SJSA1 (cell line): ENCODE measurements at regions not wholly inside any gene's neighbourhood (a gene's known extent, or its start where the extent isn't known, plus 50 kb on each side); places are given as distances from the start of the nearest gene placed in this dataset.
"Not testable (repeated sequence)": the region's sequence is repeated elsewhere in the genome, so short reads cannot be mapped to it uniquely, and the experiment has no call there.

Experiments used
- DNase-seq, 2 experiments: peaks; one replicate each; pipeline ENCODE4 v3.0.0-alpha.2; 2015 to 2020; ENCODE audit warnings: low spot score in 2 of 2, low read depth in 1 of 2
- H3K27ac ChIP-seq: fragments of 250-450 bp; sonication (Bioruptor Pico); 2 replicates; pipeline ENCODE4 v1.5.1; 2020; ENCODE audit warnings: mild to moderate bottlenecking, moderate library complexity
- H3K27me3 ChIP-seq: fragments of 250-450 bp; sonication (Bioruptor Pico); replicated peaks from 2 replicates; pipeline ENCODE4 v1.5.1; 2020; ENCODE audit warnings: mild to moderate bottlenecking, moderate library complexity
- H3K36me3 ChIP-seq: fragments of 250-450 bp; sonication (Bioruptor Pico); 2 replicates; pipeline ENCODE4 v1.5.1; 2020; ENCODE audit warnings: mild to moderate bottlenecking
- H3K4me1 ChIP-seq: fragments of 250-450 bp; sonication (Bioruptor Pico); replicated peaks from 2 replicates; pipeline ENCODE4 v1.6.1; 2021; ENCODE audit warnings: mild to moderate bottlenecking
- H3K4me3 ChIP-seq: fragments of 250-450 bp; sonication (Bioruptor Pico); 2 replicates; pipeline ENCODE4 v1.5.1; 2020; ENCODE audit warnings: mild to moderate bottlenecking
- H3K9me3 ChIP-seq: fragments of 250-450 bp; sonication (Bioruptor Pico); replicated peaks from 2 replicates; pipeline ENCODE4 v1.5.1; 2020; ENCODE audit warnings: mild to moderate bottlenecking

DNA sequence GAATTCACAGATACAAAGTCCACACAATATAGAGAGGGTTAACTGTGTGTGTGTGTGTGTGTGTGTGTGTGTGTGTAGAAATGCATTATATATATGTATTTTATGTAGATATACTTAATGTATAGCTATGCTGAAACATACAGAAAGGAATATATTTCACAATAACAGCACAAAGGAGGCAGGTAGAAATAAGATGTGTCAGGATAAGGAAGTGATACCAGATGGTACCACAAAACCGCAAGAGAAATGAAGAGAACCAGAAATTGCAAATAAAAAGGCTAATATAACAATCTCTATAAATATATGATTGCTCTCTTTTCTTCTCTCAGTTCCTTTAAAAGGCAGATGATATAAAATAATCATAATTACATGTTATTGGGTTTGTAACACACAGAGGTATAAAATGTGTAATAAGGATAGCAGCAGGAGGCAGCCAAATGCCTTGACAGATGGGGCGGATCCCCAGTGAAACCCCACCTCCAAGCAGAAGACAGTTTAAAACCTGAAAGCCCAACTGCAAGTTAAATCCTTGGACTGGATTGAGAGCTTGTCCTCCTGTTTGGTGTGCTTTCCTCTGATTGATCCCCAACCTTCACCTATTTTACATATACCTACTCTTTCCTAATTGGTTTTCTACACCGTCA lies 365.4 kb upstream of the C16orf82 start:
- Histone ChIP-seq H3K27ac (no peak overlapping the region), H3K36me3 (no peaks in the 10 kb centered on the region), H3K9me3 (no peaks in the 10 kb centered on the region), H3K4me1 (no peaks in the 10 kb centered on the region), H3K4me3 (no peak overlapping the region), H3K27me3 (no peaks in the 10 kb centered on the region)
- DNase-seq, result no peak

DNA sequence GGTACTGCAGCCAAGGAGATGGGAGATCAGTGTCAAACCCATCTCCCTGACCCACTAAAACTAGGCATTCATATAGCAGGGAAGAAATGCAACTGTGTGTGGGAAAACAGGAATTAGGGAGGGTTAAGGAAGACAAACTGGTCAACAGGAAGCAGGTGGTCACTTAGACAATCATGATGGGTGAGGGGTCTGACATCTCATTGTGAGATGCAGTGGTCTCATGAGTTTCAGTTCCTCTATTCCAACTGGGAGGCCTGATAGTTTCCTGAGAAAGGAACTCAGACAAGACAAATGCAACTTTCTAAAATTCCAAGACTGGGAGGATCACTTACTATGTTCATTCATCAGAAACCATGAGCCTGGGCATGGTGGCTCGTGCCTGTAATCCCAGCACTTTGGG lies 361.4 kb upstream of the C16orf82 start:
- Histone ChIP-seq H3K36me3 (no peaks in the 10 kb centered on the region), H3K9me3 (no peaks in the 10 kb centered on the region), H3K27ac (no peak overlapping the region), H3K27me3 (no peaks in the 10 kb centered on the region), H3K4me3 (no peak overlapping the region), H3K4me1 (no peaks in the 10 kb centered on the region)
- no peak for DNase-seq

DNA sequence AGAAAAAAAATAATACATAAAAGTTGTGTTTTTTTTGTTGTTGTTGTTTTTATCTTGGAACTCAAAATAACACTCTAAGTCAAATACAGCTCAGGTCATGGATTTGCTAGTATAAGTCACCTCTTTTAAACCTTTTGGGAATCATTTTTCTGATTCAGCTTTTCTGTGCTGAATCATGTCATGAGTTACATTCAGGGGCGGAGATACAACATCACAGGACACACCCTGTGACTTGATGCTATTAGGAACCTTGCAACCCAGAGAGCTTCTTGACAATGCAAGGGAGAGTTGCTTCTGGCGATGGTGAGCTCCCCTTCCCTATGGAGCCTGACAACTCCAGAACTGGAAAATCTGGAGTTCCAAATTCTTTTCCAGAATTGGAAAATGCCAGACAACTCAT lies 358.3 kb upstream of the C16orf82 start:
- no peak overlapping the region for H3K4me3 ChIP-seq
- no peaks in the 10 kb centered on the region for H3K4me1 ChIP-seq
- H3K9me3 ChIP-seq, result no peaks in the 10 kb centered on the region
- H3K27me3 ChIP-seq, result peaks cover 3% of the 10 kb centered on the region; the same call in 1 of the 2 replicates
- no peak overlapping the region for H3K27ac ChIP-seq
- no peak for DNase-seq
- no peaks in the 10 kb centered on the region for H3K36me3 ChIP-seq

DNA sequence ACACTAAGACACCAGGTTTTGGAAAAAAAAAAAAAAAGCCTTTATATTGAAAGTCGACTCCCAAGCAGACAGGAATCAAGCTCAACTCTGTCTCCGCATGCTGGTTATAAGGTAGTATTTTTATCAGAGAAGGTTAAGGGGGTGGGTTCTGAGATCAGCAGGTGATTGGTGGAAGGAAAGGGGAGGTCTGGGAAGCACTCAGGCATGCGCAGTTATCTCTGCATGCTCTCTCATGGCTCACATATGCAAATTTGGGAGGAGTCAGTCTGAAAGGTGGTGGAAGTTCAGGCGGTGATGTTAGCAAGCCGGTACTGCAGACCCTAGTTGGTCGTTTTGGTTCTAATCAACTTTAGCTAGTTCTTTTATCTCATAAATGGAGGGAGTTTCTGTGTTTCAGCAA lies 357.6 kb upstream of the C16orf82 start:
- H3K4me3 ChIP-seq, result no peak overlapping the region
- H3K36me3 ChIP-seq, result no peaks in the 10 kb centered on the region
- no peak for DNase-seq
- H3K27ac ChIP-seq, result no peak overlapping the region
- no peaks in the 10 kb centered on the region for H3K9me3 ChIP-seq
- H3K4me1 ChIP-seq, result no peaks in the 10 kb centered on the region
- H3K27me3 ChIP-seq, result peaks cover 4% of the 10 kb centered on the region; the same call in 1 of the 2 replicates

DNA sequence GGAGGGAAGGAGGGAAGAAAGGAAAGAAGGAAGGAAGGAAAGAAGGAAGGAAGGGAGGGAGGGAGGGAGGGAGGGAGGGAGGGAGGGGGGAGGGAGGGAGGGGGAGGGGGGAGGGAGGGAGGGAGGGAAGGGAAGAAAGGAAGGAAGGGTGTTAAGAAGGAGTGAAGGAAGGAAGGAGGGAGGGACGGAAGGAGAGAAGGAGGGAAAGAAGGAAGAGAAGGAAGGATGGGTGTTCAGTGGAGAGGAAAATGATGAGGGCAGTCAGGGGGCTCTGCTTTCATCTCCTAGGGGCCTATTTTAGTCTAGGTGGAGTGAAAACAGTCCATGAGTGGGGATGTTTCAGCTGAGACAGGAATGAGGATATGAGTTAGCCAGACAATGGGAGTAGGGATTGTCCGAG lies 357.0 kb upstream of the C16orf82 start:
- DNase-seq, result no peak
- Histone ChIP-seq H3K9me3 (no peaks in the 10 kb centered on the region), H3K27ac (no peak overlapping the region), H3K27me3 (peaks cover 4% of the 10 kb centered on the region; the same call in 1 of the 2 replicates), H3K36me3 (no peaks in the 10 kb centered on the region), H3K4me3 (no peak overlapping the region), H3K4me1 (no peaks in the 10 kb centered on the region)

DNA sequence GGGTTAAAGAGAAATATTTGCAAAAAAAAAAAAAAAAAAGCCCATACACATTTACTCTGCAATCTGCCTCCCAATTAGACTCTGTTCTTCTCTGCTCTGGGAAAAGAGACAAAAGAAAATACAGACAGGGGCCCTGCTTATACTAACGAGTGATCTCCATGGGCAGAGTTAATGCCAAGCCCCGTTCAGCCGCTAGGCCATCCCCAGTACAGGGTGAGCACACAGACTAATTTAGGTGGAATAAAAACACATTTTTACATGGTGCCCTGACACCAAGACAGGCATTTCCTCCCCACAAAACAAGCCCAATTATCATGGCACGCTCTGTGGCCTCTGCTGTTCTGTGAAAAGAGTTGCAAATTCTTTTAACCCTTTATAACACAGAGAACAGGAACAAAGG lies 356.3 kb upstream of the C16orf82 start:
- Histone ChIP-seq H3K9me3 (no peaks in the 10 kb centered on the region), H3K4me3 (no peak overlapping the region), H3K36me3 (no peaks in the 10 kb centered on the region), H3K27me3 (peaks cover 4% of the 10 kb centered on the region; the same call in 1 of the 2 replicates), H3K27ac (no peak overlapping the region), H3K4me1 (no peaks in the 10 kb centered on the region)
- no peak for DNase-seq

DNA sequence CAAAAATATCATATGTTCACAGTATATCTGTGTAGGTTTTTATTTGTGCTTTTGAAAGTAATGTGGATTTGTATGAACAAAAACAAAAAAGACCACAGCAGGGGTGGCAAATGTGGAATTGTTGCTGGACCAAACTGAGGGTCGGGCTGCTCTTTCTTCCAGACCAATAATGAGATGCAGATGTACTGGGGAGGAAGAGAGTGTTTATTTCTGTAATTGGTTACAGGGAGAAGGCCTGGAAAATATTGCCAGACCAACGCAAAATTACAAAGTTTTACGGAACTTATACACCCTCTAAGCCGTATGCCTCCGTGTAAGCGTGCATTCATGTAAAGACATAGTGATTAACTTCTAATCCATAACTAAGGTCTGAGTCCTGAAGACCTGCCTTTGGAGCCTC lies 353.9 kb upstream of the C16orf82 start:
- H3K27me3 ChIP-seq, result peaks cover 4% of the 10 kb centered on the region; the same call in 1 of the 2 replicates
- no peaks in the 10 kb centered on the region for H3K36me3 ChIP-seq
- H3K9me3 ChIP-seq, result no peaks in the 10 kb centered on the region
- no peak overlapping the region for H3K4me3 ChIP-seq
- no peak for DNase-seq
- no peak overlapping the region for H3K27ac ChIP-seq
- H3K4me1 ChIP-seq, result no peaks in the 10 kb centered on the region

DNA sequence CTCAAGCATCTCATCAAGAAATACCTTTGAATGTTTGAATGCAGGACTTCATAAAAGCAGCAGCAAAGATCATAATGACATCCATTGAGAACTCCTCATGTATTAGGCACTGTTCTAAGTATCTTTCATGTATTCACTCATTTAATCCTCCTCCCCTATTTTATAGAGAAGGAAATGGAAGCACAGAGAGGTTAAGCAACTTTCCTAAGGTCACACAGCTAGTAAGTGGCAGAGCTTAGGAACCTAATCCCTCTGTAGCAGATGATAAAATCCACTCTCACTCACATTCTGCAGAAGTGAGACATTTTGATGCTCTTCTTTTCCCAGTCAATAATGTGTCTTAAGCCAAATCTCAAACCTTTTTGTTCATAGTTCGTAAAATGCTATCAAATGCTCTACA lies 350.8 kb upstream of the C16orf82 start:
- H3K27me3 ChIP-seq, result peaks cover 4% of the 10 kb centered on the region; the same call in 1 of the 2 replicates

DNA sequence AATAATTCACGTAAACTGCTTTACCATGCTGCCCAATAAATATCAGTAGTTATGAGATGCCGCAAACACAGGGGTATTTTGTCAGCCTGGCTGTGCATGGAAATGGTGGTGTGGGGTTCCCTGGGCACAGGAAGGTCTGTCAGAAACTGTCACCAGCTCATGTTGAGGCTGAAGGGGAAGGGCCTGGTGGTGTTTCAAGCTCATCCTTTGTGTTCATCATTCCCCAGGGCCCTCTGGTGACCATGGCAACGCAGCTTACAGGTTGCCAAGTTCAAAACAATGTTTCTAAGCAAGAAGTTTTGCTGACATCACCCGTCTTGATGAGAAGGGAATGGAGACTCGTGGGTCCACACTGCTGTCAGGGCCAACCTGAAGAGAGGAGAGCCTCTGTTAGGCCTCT lies 348.9 kb upstream of the C16orf82 start:
- Histone ChIP-seq H3K4me1 (no peaks in the 10 kb centered on the region), H3K27me3 (0 out of 2 replicates have a peak, but pooled peaks cover 4% of the 10 kb centered on the region), H3K27ac (no peak overlapping the region), H3K36me3 (no peaks in the 10 kb centered on the region), H3K4me3 (no peak overlapping the region), H3K9me3 (no peaks in the 10 kb centered on the region)
- no peak for DNase-seq

More for the DNA sequence above, 350.8 kb upstream of the C16orf82 start:
- H3K4me1 ChIP-seq, result no peaks in the 10 kb centered on the region
- no peaks in the 10 kb centered on the region for H3K36me3 ChIP-seq
- no peaks in the 10 kb centered on the region for H3K9me3 ChIP-seq
- no peak for DNase-seq
- no peak overlapping the region for H3K4me3 ChIP-seq
- no peak overlapping the region for H3K27ac ChIP-seq

DNA sequence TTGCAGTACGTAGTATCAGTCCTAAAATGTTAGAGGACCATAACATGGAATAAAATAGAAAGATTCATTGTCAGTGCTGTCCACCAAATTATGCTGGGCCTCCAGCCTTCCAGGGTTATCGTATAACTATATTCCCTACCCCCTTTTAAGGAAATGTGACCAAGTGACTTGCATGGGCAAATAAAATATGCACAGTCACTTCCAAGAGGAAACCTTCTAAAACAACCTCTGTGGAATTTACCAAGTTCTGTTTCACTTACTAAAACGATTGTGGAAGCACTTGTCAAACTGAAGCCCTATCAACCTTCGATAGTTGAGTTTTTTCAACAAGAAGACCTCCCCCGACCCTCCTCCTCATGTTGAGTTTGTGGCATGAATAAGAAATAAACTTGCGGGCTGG lies 345.4 kb upstream of the C16orf82 start:
- Histone ChIP-seq H3K36me3 (no peaks in the 10 kb centered on the region), H3K9me3 (no peaks in the 10 kb centered on the region), H3K4me3 (no peak overlapping the region), H3K27ac (no peak overlapping the region), H3K27me3 (no peaks in the 10 kb centered on the region), H3K4me1 (no peaks in the 10 kb centered on the region)
- DNase-seq, result no peak

DNA sequence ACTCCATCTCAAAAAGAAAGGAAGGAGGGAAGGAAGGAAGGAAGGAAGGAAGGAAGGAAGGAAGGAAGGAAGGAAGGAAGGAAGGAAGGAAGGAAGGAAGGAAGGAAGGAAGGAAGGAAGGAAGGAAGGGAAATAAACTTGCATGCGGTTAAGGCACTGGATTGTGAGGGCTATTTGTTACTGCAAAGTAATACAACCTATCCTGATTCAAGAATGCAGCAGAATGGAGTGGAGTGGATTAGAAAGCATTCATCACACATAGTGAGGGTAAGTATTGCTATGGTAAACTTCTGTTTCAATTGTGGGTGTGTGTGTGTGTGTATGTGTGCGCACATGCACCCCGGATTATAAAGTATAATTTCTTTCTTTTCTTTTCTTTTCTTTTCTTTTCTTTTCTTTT lies 344.8 kb upstream of the C16orf82 start:
- H3K9me3 ChIP-seq, H3K27me3 ChIP-seq, DNase-seq, H3K4me1 ChIP-seq, H3K36me3 ChIP-seq, H3K4me3 ChIP-seq, H3K27ac ChIP-seq: not testable (repeated sequence)

DNA sequence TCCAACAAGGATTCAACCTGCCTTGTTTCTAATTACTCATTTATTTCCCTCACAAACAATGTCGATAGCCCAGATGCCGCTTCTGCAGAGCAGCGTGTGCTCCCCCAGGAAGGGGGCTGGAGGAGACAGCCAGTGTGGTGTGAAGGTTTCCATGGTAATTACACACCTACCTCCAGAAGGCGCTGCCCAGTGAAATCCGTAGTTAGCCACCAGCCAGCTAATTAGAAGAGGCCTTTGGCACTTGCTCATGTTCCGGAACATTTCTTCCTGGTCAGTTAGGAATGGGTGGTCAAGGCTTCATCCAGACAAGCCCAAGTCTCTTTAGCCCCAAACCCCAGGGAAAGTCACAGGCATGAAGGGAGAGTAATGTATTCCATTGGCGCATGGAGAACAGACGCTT lies 342.5 kb upstream of the C16orf82 start:
- no peaks in the 10 kb centered on the region for H3K36me3 ChIP-seq
- H3K27me3 ChIP-seq, result no peaks in the 10 kb centered on the region
- no peak overlapping the region for H3K4me3 ChIP-seq
- H3K4me1 ChIP-seq, result no peaks in the 10 kb centered on the region
- no peaks in the 10 kb centered on the region for H3K9me3 ChIP-seq
- H3K27ac ChIP-seq, result no peak overlapping the region
- DNase-seq, result no peak

DNA sequence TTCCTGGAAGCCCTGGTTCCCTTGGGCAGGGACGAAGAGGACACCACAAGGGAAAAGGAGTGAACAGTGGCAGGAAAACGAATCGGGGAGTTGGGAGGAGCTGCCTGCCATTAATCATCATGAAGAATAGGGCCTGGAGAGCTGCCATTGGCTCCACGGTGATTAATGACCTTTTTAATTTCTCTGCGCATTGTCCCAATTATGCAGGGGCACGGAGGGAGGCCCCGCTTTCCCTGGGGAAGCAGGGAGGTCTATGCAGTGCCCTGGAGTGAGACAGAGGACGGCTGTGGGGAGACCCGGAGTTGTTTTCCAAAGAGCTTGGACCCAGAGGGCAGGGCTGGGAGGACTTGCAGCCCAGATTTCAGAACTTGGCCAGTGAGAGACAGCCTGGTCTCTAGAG lies 338.9 kb upstream of the C16orf82 start:
- no peak for DNase-seq
- H3K4me1 ChIP-seq, result no peaks in the 10 kb centered on the region
- no peaks in the 10 kb centered on the region for H3K9me3 ChIP-seq
- H3K4me3 ChIP-seq, result no peak overlapping the region
- H3K27ac ChIP-seq, result no peak overlapping the region
- H3K36me3 ChIP-seq, result no peaks in the 10 kb centered on the region
- no peaks in the 10 kb centered on the region for H3K27me3 ChIP-seq

DNA sequence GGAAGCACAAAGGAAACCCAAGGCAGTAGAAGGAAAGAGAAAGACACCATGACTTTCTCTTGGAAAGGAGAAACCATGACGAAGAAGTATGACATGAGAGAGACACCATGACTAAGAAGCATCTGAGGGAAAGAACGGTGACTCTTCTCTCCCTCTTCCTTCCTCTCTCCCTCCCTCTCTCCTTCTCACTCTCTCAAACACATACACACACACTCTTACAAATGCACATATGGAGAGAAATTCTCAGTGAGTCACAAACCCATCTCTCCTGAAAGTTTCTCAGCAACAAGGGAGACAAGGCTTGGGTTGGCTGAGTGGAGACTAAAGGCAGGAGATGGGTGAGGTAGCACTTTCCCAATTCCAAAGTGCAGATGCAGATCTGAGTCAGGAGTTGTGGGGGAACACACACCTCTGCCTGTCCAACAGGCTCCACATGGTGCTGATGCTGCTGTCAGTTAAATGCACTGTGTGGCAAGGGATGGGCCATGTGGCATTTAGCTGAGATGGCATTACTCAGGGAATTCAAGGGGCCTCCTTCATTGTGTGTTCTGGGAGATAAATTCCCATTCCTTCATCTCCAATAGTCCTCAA lies 336.7 kb upstream of the C16orf82 start:
- Histone ChIP-seq H3K4me1 (no peaks in the 10 kb centered on the region), H3K36me3 (no peaks in the 10 kb centered on the region), H3K4me3 (no peak overlapping the region), H3K9me3 (no peaks in the 10 kb centered on the region), H3K27ac (no peak overlapping the region), H3K27me3 (no peaks in the 10 kb centered on the region)
- no peak for DNase-seq

DNA sequence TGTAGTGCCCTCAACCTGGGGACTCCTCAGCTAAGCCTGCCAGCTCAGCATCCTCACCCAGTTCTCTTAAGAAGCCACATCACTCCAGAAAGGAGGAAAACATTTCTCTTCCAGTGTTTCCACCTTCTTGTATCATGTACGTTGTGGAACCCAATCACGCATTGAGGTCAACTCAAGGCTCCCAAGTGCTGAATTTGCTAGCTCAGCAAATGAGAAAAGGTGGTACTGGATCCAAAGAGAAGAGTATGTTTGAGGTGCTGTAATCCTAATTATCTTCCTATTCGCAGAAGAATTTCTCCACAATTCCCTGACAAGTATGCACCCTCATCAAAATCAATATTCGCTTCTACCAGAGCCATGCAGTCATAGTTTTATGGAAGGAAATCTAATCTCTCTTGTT lies 335.0 kb upstream of the C16orf82 start:
- no peak overlapping the region for H3K4me3 ChIP-seq

More for the DNA sequence above, 335.0 kb upstream of the C16orf82 start:
- Histone ChIP-seq H3K36me3 (no peaks in the 10 kb centered on the region), H3K27me3 (no peaks in the 10 kb centered on the region), H3K4me1 (no peaks in the 10 kb centered on the region), H3K27ac (no peak overlapping the region), H3K9me3 (no peaks in the 10 kb centered on the region)
- no peak for DNase-seq
